ENCODE measurements at regions not wholly inside any gene's neighbourhood (a gene's known extent, or its start where the extent isn't known, plus 50 kb on each side); places are given as distances from the start of the nearest gene placed in this dataset.
A peak's percentile ranks its signal among the peaks of the same experiment; 100 is the strongest.

GRCh38 chr4:138728566-138728965, 287.0 kb upstream of the NOCT start:
- DNase-seq (no peak), ATAC-seq (no peak)
- intact Hi-C loops (cut with DNase I): no loop called here

GRCh38 chr4:138727731-138728130, 287.9 kb upstream of the NOCT start:
- intact Hi-C loops (cut with DNase I): no loop called here
- ATAC-seq (no peak), DNase-seq (no peak)

GRCh38 chr4:138724530-138724929, 291.1 kb upstream of the NOCT start:
- ATAC-seq (no peak), DNase-seq (no peak)
- intact Hi-C loops (cut with DNase I): no loop called here

GRCh38 chr4:138716559-138717335, 298.8 kb upstream of the NOCT start:
- intact Hi-C loops (cut with DNase I): no loop called here
- DNase-seq: no peak
- ATAC-seq: no peak

- ATAC-seq (no peak), DNase-seq (no peak)
- intact Hi-C loops (cut with DNase I): no loop called here
Measured at GRCh38 chr4:138710297-138710696, 305.3 kb upstream of the NOCT start.

GRCh38 chr4:138709859-138710258, 305.7 kb upstream of the NOCT start:
- intact Hi-C loops (cut with DNase I): no loop called here
- no peak for DNase-seq
- ATAC-seq: no peak

- no peak for ATAC-seq
Measured at GRCh38 chr4:138707746-138708677, 307.6 kb upstream of the NOCT start.

GRCh38 chr4:138706201-138706600, 309.4 kb upstream of the NOCT start:
- no peak for DNase-seq
- no peak for ATAC-seq
- intact Hi-C loops (cut with DNase I): no loop called here

More at GRCh38 chr4:138707746-138708677, 307.6 kb upstream of the NOCT start:
- DNase-seq: no peak
- intact Hi-C loops (cut with DNase I): no loop called here

GRCh38 chr4:138702190-138702824, 313.3 kb upstream of the NOCT start:
- intact Hi-C loops (cut with DNase I): no loop called here
- ATAC-seq: no peak
- no peak for DNase-seq

- ATAC-seq (no peak), DNase-seq (no peak)
- intact Hi-C loops (cut with DNase I): no loop called here
Measured at GRCh38 chr4:138698641-138699040, 316.9 kb upstream of the NOCT start.

- ATAC-seq: no peak
- no peak for DNase-seq
- intact Hi-C loops (cut with DNase I): no loop called here
Measured at GRCh38 chr4:138697851-138698250, 317.7 kb upstream of the NOCT start.

GRCh38 chr4:138696771-138697170, 318.8 kb upstream of the NOCT start:
- intact Hi-C loops (cut with DNase I): no loop called here
- no peak for ATAC-seq
- DNase-seq: no peak

GRCh38 chr4:138696058-138696457, 319.5 kb upstream of the NOCT start:
- intact Hi-C loops (cut with DNase I): no loop called here
- no peak for ATAC-seq
- DNase-seq: no peak

GRCh38 chr4:138693526-138693925, 322.1 kb upstream of the NOCT start:
- ATAC-seq (no peak), DNase-seq (no peak)
- intact Hi-C loops (cut with DNase I): no loop called here

GRCh38 chr4:138692411-138692810, 323.2 kb upstream of the NOCT start:
- ATAC-seq (no peak), DNase-seq (no peak)
- intact Hi-C loops (cut with DNase I): no loop called here

- no peak for DNase-seq
- intact Hi-C loops (cut with DNase I): loop anchor here in 1 of 2 donors (5.0 kb wide), 2 partner anchors 178 to 228 kb away; no protein-coding TSS in a partner anchor
- no peak for ATAC-seq
Measured at GRCh38 chr4:138689593-138689992, 326.0 kb upstream of the NOCT start.

GRCh38 chr4:138689187-138689586, 326.4 kb upstream of the NOCT start:
- peak in 1 of 2 donors; percentile 22 for ATAC-seq
- DNase-seq: no peak
- intact Hi-C loops (cut with DNase I): loop anchor here in 1 of 2 donors (5.0 kb wide), 2 partner anchors 178 to 228 kb away; no protein-coding TSS in a partner anchor

- intact Hi-C loops (cut with DNase I): loop anchor here in 1 of 2 donors (5.0 kb wide), 2 partner anchors 179 to 229 kb away; no protein-coding TSS in a partner anchor
- no peak for ATAC-seq
- DNase-seq: no peak
Measured at GRCh38 chr4:138688408-138689085, 327.0 kb upstream of the NOCT start.

Data from left cardiac atrium (tissue), 4 donors.